ENCODE measurements at regions not wholly inside any gene's neighbourhood (a gene's known extent, or its start where the extent isn't known, plus 50 kb on each side); places are given as distances from the start of the nearest gene placed in this dataset.
"Not testable (repeated sequence)": the region's sequence is repeated elsewhere in the genome, so short reads cannot be mapped to it uniquely, and the experiment has no call there.

- CTCF ChIA-PET, result interaction anchor here (0.6 to 1.9 kb wide), 3 partner anchors 9 to 351 kb away, joined by 3 to 6 read pairs (median 4); no protein-coding TSS in a partner anchor
- H3K27ac ChIP-seq (ENCODE audit: extremely low read depth, low read depth, low read length); POLR2A ChIA-PET: not testable (repeated sequence)
Measured at GRCh38 chr3:170800275-170800674, 69.7 kb downstream of the RPL22L1 start.

GRCh38 chr3:170799009-170799408 is 71.0 kb downstream of the RPL22L1 start:
- CTCF ChIA-PET, result interaction anchor here (1.9 kb wide), 1 partner anchor 11 kb away, joined by 6 read pairs; no protein-coding TSS in a partner anchor
- H3K36me3 ChIP-seq (ENCODE audit: control insufficient read depth in 2 of 2, insufficient read depth in 1 of 2, low read length in 2 of 2), result no peaks in the 10 kb centered on the region

More at GRCh38 chr3:170800275-170800674, 69.7 kb downstream of the RPL22L1 start:
- H3K4me3 ChIP-seq (ENCODE audit: low read depth, low read length); H3K9me3 ChIP-seq (ENCODE audit: control insufficient read depth, insufficient read depth, low read depth, low read length); H3K4me1 ChIP-seq (ENCODE audit: control insufficient read depth, insufficient read depth, low read length); H3K36me3 ChIP-seq (ENCODE audit: control insufficient read depth in 2 of 2, insufficient read depth in 1 of 2, low read length in 2 of 2): not testable (repeated sequence)
- peak; percentile 29; the same call in 1 of the 2 replicates for TF ChIP-seq ZNF146 (tag by site-specific recombination; IDR thresholded peaks at IDR 0.05)

GRCh38 chr3:170797685-170798084 is 72.3 kb downstream of the RPL22L1 start:
- H3K36me3 ChIP-seq (ENCODE audit: control insufficient read depth in 2 of 2, insufficient read depth in 1 of 2, low read length in 2 of 2), result no peaks in the 10 kb centered on the region
- H3K4me1 ChIP-seq (ENCODE audit: control insufficient read depth, insufficient read depth, low read length), result no peaks in the 10 kb centered on the region
- no peaks in the 10 kb centered on the region for H3K9me3 ChIP-seq (ENCODE audit: control insufficient read depth, insufficient read depth, low read depth, low read length)
- no peak for TF ChIP-seq ZNF510 (tag by site-specific recombination; IDR thresholded peaks at IDR 0.05; ENCODE audit: insufficient replicate concordance)
- TF ChIP-seq ZNF398 (tag by site-specific recombination; IDR thresholded peaks at IDR 0.05), result no peak
- no peak for TF ChIP-seq ZNF133 (tag by site-specific recombination; IDR thresholded peaks at IDR 0.05)
- no peak for TF ChIP-seq ZNF26 (tag by site-specific recombination; IDR thresholded peaks at IDR 0.05)
- no peak for TF ChIP-seq ZNF48 (tag by site-specific recombination; IDR thresholded peaks at IDR 0.05)
- TF ChIP-seq KLF17 (tag by site-specific recombination; IDR thresholded peaks at IDR 0.05), result no peak
- no peak for TF ChIP-seq SP2 (tag by site-specific recombination; IDR thresholded peaks at IDR 0.05)
- no peak for TF ChIP-seq ZNF324 (tag by site-specific recombination; IDR thresholded peaks at IDR 0.05)
- TF ChIP-seq ZNF513 (tag by site-specific recombination; IDR thresholded peaks at IDR 0.05), result no peak
- no peak for TF ChIP-seq ZNF514 (tag by site-specific recombination; IDR thresholded peaks at IDR 0.05)
- no peak for TF ChIP-seq ZNF530 (tag by site-specific recombination; IDR thresholded peaks at IDR 0.05; ENCODE audit: low read depth)
- no peak for TF ChIP-seq ZNF529 (tag by site-specific recombination; IDR thresholded peaks at IDR 0.05; ENCODE audit: insufficient replicate concordance)
- H3K4me3 ChIP-seq (ENCODE audit: low read depth, low read length), result no peak overlapping the region
- ChIA-PET POLR2A (no interaction called here), CTCF (interaction anchor here (0.7 kb wide), 1 partner anchor 384 kb away, joined by 3 read pairs; no protein-coding TSS in a partner anchor)
- H3K27ac ChIP-seq (ENCODE audit: extremely low read depth, low read depth, low read length), result no peak overlapping the region

More at GRCh38 chr3:170799009-170799408, 71.0 kb downstream of the RPL22L1 start:
- no peak overlapping the region for H3K27ac ChIP-seq (ENCODE audit: extremely low read depth, low read depth, low read length)
- no peaks in the 10 kb centered on the region for H3K4me1 ChIP-seq (ENCODE audit: control insufficient read depth, insufficient read depth, low read length)
- no peaks in the 10 kb centered on the region for H3K9me3 ChIP-seq (ENCODE audit: control insufficient read depth, insufficient read depth, low read depth, low read length)
- POLR2A ChIA-PET, result no interaction called here
- no peak overlapping the region for H3K4me3 ChIP-seq (ENCODE audit: low read depth, low read length)
- no peak for TF ChIP-seq ZBTB48 (tag by site-specific recombination; IDR thresholded peaks at IDR 0.05)
- no peak for TF ChIP-seq ZNF530 (tag by site-specific recombination; IDR thresholded peaks at IDR 0.05; ENCODE audit: low read depth)
- no peak for TF ChIP-seq ZNF664 (tag by site-specific recombination; IDR thresholded peaks at IDR 0.05)
- no peak for TF ChIP-seq GLI4 (tag by site-specific recombination; IDR thresholded peaks at IDR 0.05)
- no peak for TF ChIP-seq ZBTB11 (tag by site-specific recombination; conservative IDR thresholded peaks at IDR 0.05; ENCODE audit: low read depth)

Measured in HEK293 (cell line).